CD14-positive monocyte (primary cell): ENCODE measurements at regions not wholly inside any gene's neighbourhood (a gene's known extent, or its start where the extent isn't known, plus 50 kb on each side); places are given as distances from the start of the nearest gene placed in this dataset.
A peak's percentile ranks its signal among the peaks of the same experiment; 100 is the strongest.

Experiments
- DNase-seq, 3 donors: peaks; one replicate each; pipeline ENCODE4 v3.0.0-alpha.2; 2011 to 2022
- H2AFZ ChIP-seq: 2 replicates; pipeline ENCODE4 v1.6.0; 2012; ENCODE audit warnings: mild to moderate bottlenecking, low read depth, low read length, inconsistent platforms; ENCODE audit not compliant: insufficient read depth, poor library complexity, severe bottlenecking
- H3K27ac ChIP-seq, 2 donors: 1 replicate in 1 of 2; 2 replicates in 1 of 2; pipeline ENCODE4 v1.5.1; 2012 to 2013; ENCODE audit warnings: low read length in 2 of 2, control low read depth in 1 of 2, inconsistent platforms in 1 of 2, low read depth in 1 of 2, mild to moderate bottlenecking in 1 of 2
- H3K27me3 ChIP-seq, 2 donors: one replicate each; pipeline versions ENCODE4 v1.6.0 to v1.6.1; 2011 to 2013; ENCODE audit warnings: low read length in 2 of 2; ENCODE audit not compliant: control insufficient read depth in 2 of 2, insufficient read depth in 2 of 2
- H3K36me3 ChIP-seq, 2 donors: replicated peaks in 1 of 2; 1 replicate in 1 of 2; 2 replicates in 1 of 2; pipeline versions ENCODE4 v1.5.1 to v1.6.1; 2012 to 2013; ENCODE audit warnings: low read length in 2 of 2, control low read depth in 1 of 2, inconsistent platforms in 1 of 2, mild to moderate bottlenecking in 1 of 2; ENCODE audit not compliant: insufficient read depth in 2 of 2, control insufficient read depth in 1 of 2
- H3K4me1 ChIP-seq, 2 donors: 1 replicate in 1 of 2; 2 replicates in 1 of 2; pipeline versions ENCODE4 v1.5.1 to v1.6.1; 2012 to 2013; ENCODE audit warnings: low read length in 2 of 2, control low read depth in 1 of 2, inconsistent platforms in 1 of 2, mild to moderate bottlenecking in 1 of 2, moderate library complexity in 1 of 2; ENCODE audit not compliant: insufficient read depth in 2 of 2, control insufficient read depth in 1 of 2
- H3K4me2 ChIP-seq: replicated peaks from 2 replicates; pipeline ENCODE3; 2012; ENCODE audit warnings: low read length, moderate library complexity, mild to moderate bottlenecking; ENCODE audit not compliant: poor library complexity, severe bottlenecking; ENCODE audit errors: extremely low read depth
- H3K4me3 ChIP-seq, 3 experiments: fragments of 200-600 bp in 1 of 3; sonication (generic) in 1 of 3; replicated peaks in 1 of 3; 1 replicate in 2 of 3; 2 replicates in 1 of 3; pipeline ENCODE4 v1.5.1; 2011 to 2013; ENCODE audit warnings: low read length in 3 of 3, mild to moderate bottlenecking in 3 of 3, control low read depth in 2 of 3, low read depth in 2 of 3, inconsistent platforms in 1 of 3, moderate library complexity in 1 of 3
- H3K79me2 ChIP-seq: 2 replicates; pipeline ENCODE4 v1.6.0; 2012; ENCODE audit warnings: mild to moderate bottlenecking, control low read depth, inconsistent platforms, low read length, moderate library complexity; ENCODE audit not compliant: insufficient read depth
- H3K9ac ChIP-seq: 2 replicates; pipeline ENCODE4 v1.6.0; 2017; ENCODE audit warnings: low read length, mild to moderate bottlenecking; ENCODE audit not compliant: insufficient read depth, poor library complexity, severe bottlenecking
- H3K9me3 ChIP-seq, 2 donors: replicated peaks in 1 of 2; 1 replicate in 1 of 2; 2 replicates in 1 of 2; pipeline versions ENCODE4 v1.5.1 to v1.6.1; 2012 to 2013; ENCODE audit warnings: low read length in 2 of 2, control low read depth in 1 of 2; ENCODE audit not compliant: control insufficient read depth in 1 of 2, insufficient read depth in 1 of 2
- H4K20me1 ChIP-seq: 2 replicates; pipeline ENCODE4 v1.6.0; 2012; ENCODE audit warnings: mild to moderate bottlenecking, low read length, control low read depth, moderate library complexity; ENCODE audit not compliant: insufficient read depth
- H3K27ac Mint-ChIP-seq, 7 donors: one replicate each; pipeline ENCODE4 v1.8.0; 2020; ENCODE audit warnings: mild to moderate bottlenecking in 7 of 7, mixed read lengths in 7 of 7, moderate library complexity in 6 of 7, inconsistent platforms in 2 of 7
- H3K27me3 Mint-ChIP-seq, 3 donors: one replicate each; pipeline ENCODE4 v1.8.0; 2021 to 2022; ENCODE audit warnings: low read depth in 3 of 3, mild to moderate bottlenecking in 3 of 3, mixed read lengths in 3 of 3, moderate library complexity in 3 of 3, inconsistent platforms in 1 of 3
- H3K36me3 Mint-ChIP-seq, 2 donors: one replicate each; pipeline ENCODE4 v1.8.0; 2020; ENCODE audit warnings: mixed read lengths in 2 of 2, inconsistent platforms in 1 of 2, mild to moderate bottlenecking in 1 of 2
- H3K4me1 Mint-ChIP-seq: one replicate; pipeline ENCODE4 v1.8.0; 2020; ENCODE audit warnings: mild to moderate bottlenecking, mixed read lengths
- H3K4me3 Mint-ChIP-seq, 2 donors: one replicate each; pipeline ENCODE4 v1.8.0; 2020; ENCODE audit warnings: mild to moderate bottlenecking in 2 of 2, mixed read lengths in 2 of 2, moderate library complexity in 1 of 2
- H3K9me3 Mint-ChIP-seq, 7 donors: one replicate each; pipeline ENCODE4 v1.8.0; 2020 to 2022; ENCODE audit warnings: mixed read lengths in 7 of 7, mild to moderate bottlenecking in 6 of 7, moderate library complexity in 6 of 7, inconsistent platforms in 2 of 7
- WGBS: methylation state at CpG from one replicate; pipeline ENCODE4 v1.1.5; 2013; ENCODE audit warnings: missing lambda C conversion rate; ENCODE audit not compliant: insufficient coverage; 5-methylcytosine and 5-hydroxymethylcytosine counted together
- intact Hi-C, 2 donors: fragments of 100-400 bp; cut with micrococcal nuclease; formaldehyde crosslinking; loops; one replicate each; pipeline versions ENCODE4 v1.15.0 to v1.15.1; 2023
- TF ChIP-seq, protein P1 (sequence below): fragments of 200-600 bp; IDR thresholded peaks from one replicate; pipeline ENCODE4 v1.8.0; 2022; ENCODE audit warnings: antibody characterized with exemption, mild to moderate bottlenecking

DNA sequence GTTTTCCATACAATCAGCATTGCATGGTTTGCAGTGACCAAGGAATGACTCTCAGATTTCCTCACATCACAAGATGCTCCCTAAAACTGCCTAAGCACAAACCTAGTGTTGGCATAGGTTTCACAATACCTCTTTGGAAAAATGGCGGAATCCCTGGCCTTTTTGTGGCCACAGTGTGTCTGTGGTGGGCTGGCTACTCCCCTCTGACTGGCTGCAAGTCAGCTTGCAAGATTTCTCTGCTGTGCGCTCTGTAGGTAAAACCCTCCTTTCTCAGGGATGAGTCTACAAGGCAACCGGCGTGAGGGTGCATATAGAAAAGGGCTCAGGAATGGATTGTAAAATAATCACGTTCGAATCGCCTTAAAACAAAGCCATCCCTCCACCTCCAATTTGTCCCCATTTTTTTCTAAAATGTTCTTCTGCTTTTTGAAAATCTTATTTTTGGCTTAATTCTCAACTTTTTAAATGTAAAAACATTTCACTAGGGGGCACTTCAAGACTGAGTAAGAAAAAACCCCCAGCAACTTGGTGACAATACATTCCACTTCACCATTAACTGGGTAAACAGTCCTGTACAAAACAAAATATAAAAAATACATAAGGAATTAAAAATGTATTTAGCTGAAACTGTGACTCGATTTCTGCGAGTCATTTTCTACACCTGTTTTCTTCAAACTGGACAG, 235.6 kb downstream of the STIM2 start:
- Histone ChIP-seq H3K27ac (no peak overlapping the region), H3K4me3 (no peak overlapping the region), H3K36me3 (no peaks in the 10 kb centered on the region), H3K4me1 (no peaks in the 10 kb centered on the region), H3K9me3 (no peaks in the 10 kb centered on the region), H3K27me3 (peaks cover 0 to 3% of the 10 kb centered on the region in 2 donors), H3K79me2 (no peaks in the 10 kb centered on the region), H3K9ac (no peak overlapping the region), H4K20me1 (no peaks in the 10 kb centered on the region), H3K4me2 (no peak overlapping the region), H2AFZ (no peak overlapping the region)
- Mint-ChIP-seq H3K36me3 (no peaks in the 10 kb centered on the region), H3K4me1 (no peaks in the 10 kb centered on the region), H3K27me3 (peaks cover 7 to 34% (median 15%) of the 10 kb centered on the region in 3 donors), H3K9me3 (no peaks in the 10 kb centered on the region), H3K27ac (peak overlapping the region in 1 of 7 donors; percentile 20), H3K4me3 (no peak overlapping the region)
- WGBS, result 86% methylated on average over 1 of the region's 9 CpGs
- intact Hi-C loops, result no loop called here
- TF ChIP-seq, protein P1, sequence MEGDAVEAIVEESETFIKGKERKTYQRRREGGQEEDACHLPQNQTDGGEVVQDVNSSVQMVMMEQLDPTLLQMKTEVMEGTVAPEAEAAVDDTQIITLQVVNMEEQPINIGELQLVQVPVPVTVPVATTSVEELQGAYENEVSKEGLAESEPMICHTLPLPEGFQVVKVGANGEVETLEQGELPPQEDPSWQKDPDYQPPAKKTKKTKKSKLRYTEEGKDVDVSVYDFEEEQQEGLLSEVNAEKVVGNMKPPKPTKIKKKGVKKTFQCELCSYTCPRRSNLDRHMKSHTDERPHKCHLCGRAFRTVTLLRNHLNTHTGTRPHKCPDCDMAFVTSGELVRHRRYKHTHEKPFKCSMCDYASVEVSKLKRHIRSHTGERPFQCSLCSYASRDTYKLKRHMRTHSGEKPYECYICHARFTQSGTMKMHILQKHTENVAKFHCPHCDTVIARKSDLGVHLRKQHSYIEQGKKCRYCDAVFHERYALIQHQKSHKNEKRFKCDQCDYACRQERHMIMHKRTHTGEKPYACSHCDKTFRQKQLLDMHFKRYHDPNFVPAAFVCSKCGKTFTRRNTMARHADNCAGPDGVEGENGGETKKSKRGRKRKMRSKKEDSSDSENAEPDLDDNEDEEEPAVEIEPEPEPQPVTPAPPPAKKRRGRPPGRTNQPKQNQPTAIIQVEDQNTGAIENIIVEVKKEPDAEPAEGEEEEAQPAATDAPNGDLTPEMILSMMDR, result no peak
- DNase-seq, result no peak

DNA sequence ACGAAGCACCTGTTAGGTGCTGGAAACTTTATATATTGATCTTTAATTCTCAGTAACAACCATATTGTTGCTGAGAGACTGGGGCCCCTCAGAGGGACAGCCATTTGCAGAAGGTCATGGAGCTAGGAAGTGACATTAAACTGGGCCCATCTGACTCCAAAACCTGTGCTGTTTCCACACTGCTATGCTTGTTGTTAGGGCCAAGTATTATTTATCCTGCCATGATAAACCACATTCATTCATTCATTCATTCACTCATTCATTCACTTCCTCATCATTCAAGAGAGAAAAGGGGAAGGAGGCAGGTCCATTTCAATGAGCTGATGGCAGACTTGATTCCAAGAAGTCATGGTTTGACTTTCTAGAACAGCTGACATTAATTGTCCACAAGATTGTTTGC, 237.4 kb downstream of the STIM2 start:
- Histone ChIP-seq H2AFZ (no peak overlapping the region), H3K4me1 (no peaks in the 10 kb centered on the region), H3K36me3 (no peaks in the 10 kb centered on the region), H3K9me3 (no peaks in the 10 kb centered on the region), H3K27ac (no peak overlapping the region), H3K79me2 (no peaks in the 10 kb centered on the region), H3K4me2 (no peak overlapping the region), H4K20me1 (no peaks in the 10 kb centered on the region), H3K4me3 (no peak overlapping the region), H3K9ac (no peak overlapping the region), H3K27me3 (no peaks in the 10 kb centered on the region)
- TF ChIP-seq, protein P1, result no peak
- intact Hi-C loops, result no loop called here
- DNase-seq, result no peak
- Mint-ChIP-seq H3K36me3 (no peaks in the 10 kb centered on the region), H3K27ac (no peak overlapping the region), H3K4me1 (no peaks in the 10 kb centered on the region), H3K4me3 (no peak overlapping the region), H3K9me3 (no peaks in the 10 kb centered on the region), H3K27me3 (peaks cover 6 to 23% (median 14%) of the 10 kb centered on the region in 3 donors)
- WGBS, result no CpG with 5 or more reads among the region's 1 CpG
